Testis (tissue), 2 donors: ENCODE measurements at regions not wholly inside any gene's neighbourhood (a gene's known extent, or its start where the extent isn't known, plus 50 kb on each side); places are given as distances from the start of the nearest gene placed in this dataset.
A peak's percentile ranks its signal among the peaks of the same experiment; 100 is the strongest.

Source experiments
- DNase-seq: peaks from one replicate; pipeline ENCODE4 v3.0.0-alpha.2; 2019
- H3K27ac ChIP-seq, 2 donors: fragments of 200-600 bp; sonication (generic); one replicate each; pipeline ENCODE4 v1.5.1; 2019
- H3K27me3 ChIP-seq: fragments of 200-600 bp; sonication (generic); one replicate; pipeline ENCODE4 v1.5.1; 2019
- H3K36me3 ChIP-seq: fragments of 200-600 bp; sonication (generic); one replicate; pipeline ENCODE4 v1.5.1; 2017; ENCODE audit warnings: low read depth; ENCODE audit errors: missing control alignments
- H3K4me1 ChIP-seq: fragments of 200-600 bp; sonication (generic); one replicate; pipeline ENCODE4 v1.5.1; 2019
- H3K4me3 ChIP-seq, 2 donors: fragments of 200-600 bp; sonication (generic); one replicate each; pipeline ENCODE4 v1.5.1; 2017 to 2019
- H3K9me3 ChIP-seq: fragments of 200-600 bp; sonication (generic); one replicate; pipeline ENCODE4 v1.5.1; 2017
- POLR2A ChIP-seq: fragments of 450-650 bp; IDR thresholded peaks from one replicate; pipeline ENCODE4 v1.6.1; 2017; ENCODE audit warnings: antibody characterized with exemption, mild to moderate bottlenecking, moderate library complexity
- WGBS, 2 donors: methylation state at CpG; one replicate each; pipeline ENCODE4 v1.1.5; 2018; 5-methylcytosine and 5-hydroxymethylcytosine counted together
- intact Hi-C: fragments of 100-400 bp; cut with DNase I; formaldehyde crosslinking; loops from one replicate; pipeline ENCODE4 v1.15.1; 2023; ENCODE audit warnings: low total_unique reads
- TF ChIP-seq, protein P1 (sequence below), 3 experiments: fragments of 450-650 bp in 2 of 3; fragments of 200-600 bp in 1 of 3; sonication (generic) in 1 of 3; IDR thresholded peaks; one replicate each; pipeline ENCODE4 v1.5.1; 2016 to 2019; ENCODE audit warnings: antibody characterized with exemption in 3 of 3, mild to moderate bottlenecking in 2 of 3, moderate library complexity in 1 of 3

- intact Hi-C loops, result no loop called here
- 93 to 94% methylated on average over 6 of the region's 6 CpGs for WGBS, 2 donors
- TF ChIP-seq POLR2A, result no peak
- TF ChIP-seq, protein P1, sequence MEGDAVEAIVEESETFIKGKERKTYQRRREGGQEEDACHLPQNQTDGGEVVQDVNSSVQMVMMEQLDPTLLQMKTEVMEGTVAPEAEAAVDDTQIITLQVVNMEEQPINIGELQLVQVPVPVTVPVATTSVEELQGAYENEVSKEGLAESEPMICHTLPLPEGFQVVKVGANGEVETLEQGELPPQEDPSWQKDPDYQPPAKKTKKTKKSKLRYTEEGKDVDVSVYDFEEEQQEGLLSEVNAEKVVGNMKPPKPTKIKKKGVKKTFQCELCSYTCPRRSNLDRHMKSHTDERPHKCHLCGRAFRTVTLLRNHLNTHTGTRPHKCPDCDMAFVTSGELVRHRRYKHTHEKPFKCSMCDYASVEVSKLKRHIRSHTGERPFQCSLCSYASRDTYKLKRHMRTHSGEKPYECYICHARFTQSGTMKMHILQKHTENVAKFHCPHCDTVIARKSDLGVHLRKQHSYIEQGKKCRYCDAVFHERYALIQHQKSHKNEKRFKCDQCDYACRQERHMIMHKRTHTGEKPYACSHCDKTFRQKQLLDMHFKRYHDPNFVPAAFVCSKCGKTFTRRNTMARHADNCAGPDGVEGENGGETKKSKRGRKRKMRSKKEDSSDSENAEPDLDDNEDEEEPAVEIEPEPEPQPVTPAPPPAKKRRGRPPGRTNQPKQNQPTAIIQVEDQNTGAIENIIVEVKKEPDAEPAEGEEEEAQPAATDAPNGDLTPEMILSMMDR (IDR thresholded peaks at IDR 0.05), result no peak
Observed at GRCh38 chr20:24878657-24879056, 70.4 kb upstream of the CST7 start.

GRCh38 chr20:24879875-24880274 lies 69.2 kb upstream of the CST7 start:
- no peak for DNase-seq
- 84 to 94% methylated on average over 4 to 5 of the region's 6 CpGs for WGBS, 2 donors
- Histone ChIP-seq H3K27ac (no peak overlapping the region), H3K27me3 (no peaks in the 10 kb centered on the region), H3K4me3 (no peak overlapping the region), H3K9me3 (no peaks in the 10 kb centered on the region), H3K4me1 (no peaks in the 10 kb centered on the region), H3K36me3 (no peaks in the 10 kb centered on the region)
- TF ChIP-seq, protein P1 (IDR thresholded peaks at IDR 0.05), result no peak
- intact Hi-C loops, result no loop called here

More at GRCh38 chr20:24878657-24879056, 70.4 kb upstream of the CST7 start:
- H3K27me3 ChIP-seq, result no peaks in the 10 kb centered on the region
- no peak for DNase-seq
- H3K36me3 ChIP-seq, result no peaks in the 10 kb centered on the region
- no peak overlapping the region for H3K27ac ChIP-seq
- H3K4me1 ChIP-seq, result peaks cover 4% of the 10 kb centered on the region
- no peak overlapping the region for H3K4me3 ChIP-seq
- no peaks in the 10 kb centered on the region for H3K9me3 ChIP-seq

- TF ChIP-seq POLR2A, result no peak
- TF ChIP-seq, protein P1 (IDR thresholded peaks at IDR 0.05), result no peak
- no peaks in the 10 kb centered on the region for H3K27me3 ChIP-seq
- H3K4me1 ChIP-seq, result no peaks in the 10 kb centered on the region
- H3K9me3 ChIP-seq, result no peaks in the 10 kb centered on the region
- DNase-seq, result no peak
- intact Hi-C loops, result no loop called here
- H3K27ac ChIP-seq, result no peak overlapping the region
- WGBS, 2 donors, result 76 to 88% methylated on average over 3 of the region's 3 CpGs
- H3K4me3 ChIP-seq, result no peak overlapping the region
- H3K36me3 ChIP-seq, result no peaks in the 10 kb centered on the region
Observed at GRCh38 chr20:24880356-24880755, 68.7 kb upstream of the CST7 start.

DNA sequence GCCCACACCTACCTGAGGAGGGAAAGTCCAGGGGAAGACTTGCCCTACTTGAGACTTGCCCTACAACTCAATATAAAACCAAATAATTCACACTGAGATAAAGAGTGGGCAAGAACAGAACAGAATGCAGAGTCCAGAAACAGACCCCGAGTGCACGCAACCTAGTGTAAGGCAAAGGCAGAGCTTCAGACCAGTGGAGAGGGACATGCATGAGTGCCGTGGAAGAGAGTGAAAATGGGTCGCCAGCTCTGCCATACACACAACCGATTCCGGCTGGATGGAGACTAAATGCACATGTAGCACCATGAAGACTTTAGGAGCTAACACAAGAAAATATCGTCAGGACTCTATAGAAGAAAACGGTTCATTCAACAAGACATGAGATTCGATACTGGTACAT lies 58.8 kb upstream of the CST7 start:
- TF ChIP-seq, protein P1 (IDR thresholded peaks at IDR 0.05), result no peak
- TF ChIP-seq POLR2A, result no peak
- intact Hi-C loops, result no loop called here
- Histone ChIP-seq H3K36me3 (no peaks in the 10 kb centered on the region), H3K27ac (no peak overlapping the region), H3K27me3 (no peaks in the 10 kb centered on the region), H3K4me3 (no peak overlapping the region), H3K9me3 (no peaks in the 10 kb centered on the region), H3K4me1 (peaks cover 16% of the 10 kb centered on the region)
- DNase-seq, result no peak
- 84 to 93% methylated on average over 9 of the region's 9 CpGs for WGBS, 2 donors

DNA sequence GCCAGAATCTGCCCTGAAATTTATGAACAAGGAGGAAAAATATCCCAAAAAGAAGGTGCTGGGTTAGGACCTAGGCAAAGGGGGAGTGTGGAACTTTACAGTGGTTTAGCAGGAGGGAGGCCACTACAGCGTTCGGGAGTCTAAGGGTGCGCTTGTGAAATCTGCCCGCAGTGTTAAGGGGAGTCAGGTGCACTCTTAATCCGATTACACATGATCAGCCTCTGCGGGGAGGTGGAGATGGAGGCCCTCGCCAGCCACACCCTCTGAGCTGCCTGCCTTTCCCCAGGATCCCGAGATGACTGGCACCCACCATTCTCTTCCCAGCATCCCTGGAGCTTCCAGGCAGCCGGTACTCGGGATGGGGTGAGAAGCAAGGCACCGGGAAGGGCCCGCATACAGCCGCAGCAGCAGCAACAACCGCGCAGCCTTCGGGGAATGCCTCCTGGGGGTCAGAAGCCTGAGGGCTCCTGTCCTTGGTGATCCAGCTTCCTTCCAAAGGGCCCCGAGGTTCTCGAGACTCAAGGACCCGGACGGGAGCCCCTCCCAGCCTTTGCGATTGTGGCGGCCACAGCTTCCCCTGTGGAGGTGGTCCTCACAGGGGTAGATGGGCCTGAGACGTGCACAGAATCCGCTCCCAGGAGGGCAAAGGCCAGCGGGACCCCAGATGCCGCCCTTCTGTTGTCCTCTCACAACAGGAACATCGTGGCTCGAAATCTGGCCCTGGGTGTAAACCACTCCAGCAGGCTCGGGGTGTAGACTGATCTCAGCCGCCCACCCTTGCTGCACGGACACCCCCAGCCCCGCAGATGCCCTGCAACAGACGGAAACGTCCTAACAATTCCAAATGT lies 57.3 kb upstream of the CST7 start:
- Histone ChIP-seq H3K4me3 (peak overlapping the region in 1 of 2 donors; percentile 6), H3K27ac (no peak overlapping the region), H3K4me1 (peaks cover 19% of the 10 kb centered on the region), H3K9me3 (no peaks in the 10 kb centered on the region), H3K36me3 (no peaks in the 10 kb centered on the region), H3K27me3 (no peaks in the 10 kb centered on the region)
- intact Hi-C loops, result no loop called here
- no peak for DNase-seq
- WGBS, 2 donors, result 79 to 80% methylated on average over 21 to 34 of the region's 34 CpGs
- TF ChIP-seq POLR2A, result no peak
- TF ChIP-seq, protein P1 (IDR thresholded peaks at IDR 0.05), result no peak
